NCI-H345 (cell line): ENCODE measurements at regions not wholly inside any gene's neighbourhood (a gene's known extent, or its start where the extent isn't known, plus 50 kb on each side); places are given as distances from the start of the nearest gene placed in this dataset.

Source experiments
- DNase-seq: peaks from one replicate; lab custom pipeline; 2025; lab: John Stamatoyannopoulos, UW

GRCh38 chr12:115506822-115507559 lies 770.5 kb downstream of the MED13L start:
- DNase-seq, result no peak

- no peak for DNase-seq
Observed at GRCh38 chr12:115504306-115505290, 772.9 kb downstream of the MED13L start.

- DNase-seq, result no peak
Observed at GRCh38 chr12:115500872-115501271, 776.6 kb downstream of the MED13L start.

GRCh38 chr12:115495300-115495699 lies 782.2 kb downstream of the MED13L start:
- no peak for DNase-seq

GRCh38 chr12:115492553-115492952 lies 784.9 kb downstream of the MED13L start:
- no peak for DNase-seq

- no peak for DNase-seq
Observed at GRCh38 chr12:115491511-115492250, 785.8 kb downstream of the MED13L start.

GRCh38 chr12:115489253-115489652 lies 788.2 kb downstream of the MED13L start:
- DNase-seq, result no peak

- DNase-seq, result no peak
Observed at GRCh38 chr12:115485967-115486366, 791.5 kb downstream of the MED13L start.

- DNase-seq, result no peak
Observed at GRCh38 chr12:115485503-115485902, 792.0 kb downstream of the MED13L start.

- no peak for DNase-seq
Observed at GRCh38 chr12:115482943-115483342, 794.5 kb downstream of the MED13L start.

GRCh38 chr12:115481141-115481540 lies 796.4 kb downstream of the MED13L start:
- no peak for DNase-seq

GRCh38 chr12:115478505-115478904 lies 794.5 kb upstream of the TBX3 start:
- no peak for DNase-seq

- DNase-seq, result no peak
Observed at GRCh38 chr12:115474539-115475353, 790.8 kb upstream of the TBX3 start.

GRCh38 chr12:115473257-115473956 lies 789.4 kb upstream of the TBX3 start:
- peak; percentile 19 for DNase-seq

- no peak for DNase-seq
Observed at GRCh38 chr12:115472852-115473251, 788.9 kb upstream of the TBX3 start.

- no peak for DNase-seq
Observed at GRCh38 chr12:115470977-115471376, 787.0 kb upstream of the TBX3 start.

- DNase-seq, result no peak
Observed at GRCh38 chr12:115470526-115470925, 786.6 kb upstream of the TBX3 start.

- DNase-seq, result no peak
Observed at GRCh38 chr12:115468087-115468510, 784.1 kb upstream of the TBX3 start.

GRCh38 chr12:115467531-115467930 lies 783.6 kb upstream of the TBX3 start:
- DNase-seq, result no peak

- no peak for DNase-seq
Observed at GRCh38 chr12:115466076-115466475, 782.1 kb upstream of the TBX3 start.

GRCh38 chr12:115464661-115465060 lies 780.7 kb upstream of the TBX3 start:
- no peak for DNase-seq
